H9 (cell line): ENCODE measurements at regions not wholly inside any gene's neighbourhood (a gene's known extent, or its start where the extent isn't known, plus 50 kb on each side); places are given as distances from the start of the nearest gene placed in this dataset.
A peak's percentile ranks its signal among the peaks of the same experiment; 100 is the strongest.

ENCODE experiments used
- DNase-seq: peaks from one replicate; pipeline ENCODE4 v3.0.0-alpha.2; 2017
- H2AFZ ChIP-seq: one replicate; pipeline ENCODE4 v1.6.1; 2013; ENCODE audit warnings: mild to moderate bottlenecking, low read length, control low read depth, moderate library complexity
- H2AK5ac ChIP-seq: 2 replicates; pipeline ENCODE4 v1.6.1; 2013; ENCODE audit warnings: low read length, control low read depth, mixed read lengths; ENCODE audit not compliant: insufficient read length
- H2BK120ac ChIP-seq: one replicate; pipeline ENCODE4 v1.6.1; 2013; ENCODE audit warnings: low read depth, mild to moderate bottlenecking, low read length, control low read depth, inconsistent platforms; ENCODE audit not compliant: poor library complexity, severe bottlenecking
- H2BK12ac ChIP-seq: 2 replicates; pipeline ENCODE4 v1.6.1; 2013; ENCODE audit warnings: low read length, control low read depth, mixed read lengths, low read depth; ENCODE audit not compliant: insufficient read length
- H2BK15ac ChIP-seq: 2 replicates; pipeline ENCODE4 v1.6.1; 2013; ENCODE audit warnings: low read depth, low read length, control low read depth
- H2BK20ac ChIP-seq: one replicate; pipeline ENCODE4 v1.6.1; 2013; ENCODE audit warnings: low read depth, mild to moderate bottlenecking, low read length, control low read depth, inconsistent platforms; ENCODE audit not compliant: poor library complexity, severe bottlenecking
- H2BK5ac ChIP-seq: 2 replicates; pipeline ENCODE4 v1.6.1; 2013; ENCODE audit warnings: low read length, control low read depth, mixed read lengths; ENCODE audit not compliant: insufficient read length
- H3K14ac ChIP-seq: 2 replicates; pipeline ENCODE4 v1.6.1; 2013; ENCODE audit warnings: low read length, control low read depth; ENCODE audit not compliant: insufficient read depth
- H3K18ac ChIP-seq: 2 replicates; pipeline ENCODE4 v1.6.1; 2013; ENCODE audit warnings: low read depth, mild to moderate bottlenecking, mixed read lengths, low read length, control low read depth; ENCODE audit not compliant: insufficient read length
- H3K23ac ChIP-seq: 2 replicates; pipeline ENCODE4 v1.6.1; 2013; ENCODE audit warnings: low read length, control low read depth, mixed read lengths, low read depth; ENCODE audit not compliant: insufficient read length
- H3K23me2 ChIP-seq: 2 replicates; pipeline ENCODE4 v1.6.1; 2013; ENCODE audit warnings: low read depth, mild to moderate bottlenecking, mixed read lengths, low read length, control low read depth; ENCODE audit not compliant: insufficient read length, poor library complexity, severe bottlenecking
- H3K27ac ChIP-seq: 2 replicates; pipeline ENCODE4 v1.5.1; 2013; ENCODE audit warnings: low read length, control low read depth, mixed read lengths, low read depth; ENCODE audit not compliant: insufficient read length
- H3K27me3 ChIP-seq: 2 replicates; pipeline ENCODE4 v1.6.1; 2013; ENCODE audit warnings: low read length, control low read depth, inconsistent platforms; ENCODE audit not compliant: insufficient read depth
- H3K4ac ChIP-seq: 2 replicates; pipeline ENCODE4 v1.6.1; 2013; ENCODE audit warnings: low read depth, mild to moderate bottlenecking, control low read depth, inconsistent platforms, low read length, moderate library complexity
- H3K4me1 ChIP-seq: 2 replicates; pipeline ENCODE4 v1.6.1; 2013; ENCODE audit warnings: low read length, control low read depth, inconsistent platforms; ENCODE audit not compliant: insufficient read depth
- H3K4me2 ChIP-seq: 2 replicates; pipeline ENCODE4 v1.6.1; 2013; ENCODE audit warnings: low read length, control low read depth, mixed read lengths; ENCODE audit not compliant: insufficient read length, insufficient read depth
- H3K56ac ChIP-seq: 2 replicates; pipeline ENCODE4 v1.6.1; 2013; ENCODE audit warnings: low read depth, mild to moderate bottlenecking, mixed read lengths, low read length, control low read depth; ENCODE audit not compliant: insufficient read length
- H3K79me1 ChIP-seq: 2 replicates; pipeline ENCODE4 v1.6.1; 2013; ENCODE audit warnings: low read depth, mild to moderate bottlenecking, moderate library complexity, low read length, control low read depth, inconsistent platforms; ENCODE audit not compliant: insufficient read depth, poor library complexity, severe bottlenecking
- H3K79me2 ChIP-seq: 2 replicates; pipeline ENCODE4 v1.6.1; 2013; ENCODE audit warnings: low read length, control low read depth, inconsistent platforms; ENCODE audit not compliant: insufficient read depth
- H3K9ac ChIP-seq: 2 replicates; pipeline ENCODE4 v1.6.1; 2013; ENCODE audit warnings: low read length, control low read depth, mixed read lengths; ENCODE audit not compliant: insufficient read length; ENCODE audit errors: extremely low read depth
- H3K9me3 ChIP-seq: one replicate; pipeline ENCODE4 v1.6.1; 2013; ENCODE audit warnings: low read depth, low read length, inconsistent platforms; ENCODE audit not compliant: control insufficient read depth
- H3T11ph ChIP-seq: one replicate; pipeline ENCODE4 v1.6.1; 2013; ENCODE audit warnings: mild to moderate bottlenecking, low read length, control low read depth, inconsistent platforms
- H4K20me1 ChIP-seq: one replicate; pipeline ENCODE4 v1.6.1; 2013; ENCODE audit not compliant: control insufficient read depth, insufficient read length, insufficient read depth
- H4K5ac ChIP-seq: 2 replicates; pipeline ENCODE4 v1.6.1; 2013; ENCODE audit warnings: low read depth, mild to moderate bottlenecking, mixed read lengths, low read length, control low read depth; ENCODE audit not compliant: insufficient read length
- H4K8ac ChIP-seq: replicated peaks from 2 replicates; pipeline ENCODE4 v1.6.1; 2013; ENCODE audit warnings: low read length, control low read depth, mixed read lengths, low read depth; ENCODE audit not compliant: insufficient read length
- H4K91ac ChIP-seq: 2 replicates; pipeline ENCODE4 v1.6.1; 2013; ENCODE audit warnings: low read depth, mild to moderate bottlenecking, moderate library complexity, mixed read lengths, low read length, control low read depth; ENCODE audit not compliant: insufficient read length
- H3K27ac Mint-ChIP-seq, 3 experiments: 2 replicates in 2 of 3; 3 replicates in 1 of 3; pipeline ENCODE4 v1.8.0; 2020 to 2021; ENCODE audit warnings: mixed read lengths in 3 of 3, mild to moderate bottlenecking in 1 of 3, moderate library complexity in 1 of 3
- H3K27me3 Mint-ChIP-seq: 2 replicates; pipeline ENCODE4 v1.8.0; 2021; ENCODE audit warnings: low read depth, mild to moderate bottlenecking, moderate library complexity, mixed read lengths
- H3K36me3 Mint-ChIP-seq, 3 experiments: 2 replicates in 2 of 3; 3 replicates in 1 of 3; pipeline ENCODE4 v1.8.0; 2020 to 2021; ENCODE audit warnings: low read depth in 3 of 3, mixed read lengths in 3 of 3; ENCODE audit not compliant: insufficient read depth in 1 of 3
- H3K4me1 Mint-ChIP-seq, 2 experiments: 2 replicates each; pipeline ENCODE4 v1.8.0; 2020; ENCODE audit warnings: mixed read lengths in 2 of 2
- H3K4me3 Mint-ChIP-seq, 2 experiments: 2 replicates in 1 of 2; 3 replicates in 1 of 2; pipeline ENCODE4 v1.8.0; 2020 to 2021; ENCODE audit warnings: mild to moderate bottlenecking in 2 of 2, mixed read lengths in 2 of 2, moderate library complexity in 1 of 2
- H3K9me3 Mint-ChIP-seq, 2 experiments: 2 replicates in 1 of 2; 3 replicates in 1 of 2; pipeline ENCODE4 v1.8.0; 2020; ENCODE audit warnings: mild to moderate bottlenecking in 2 of 2, mixed read lengths in 2 of 2, moderate library complexity in 1 of 2
- CTCF ChIP-seq: fragments of 200-600 bp; sonication (generic); conservative IDR thresholded peaks from 3 replicates; pipeline ENCODE4 v1.8.0; 2021; ENCODE audit warnings: antibody characterized with exemption, mild to moderate bottlenecking
- WGBS: extraction: QIAGEN DNeasy Blood & Tissue Kit; methylation state at CpG from one replicate; pipeline ENCODE4 v1.1.7; 2013; ENCODE audit warnings: missing lambda C conversion rate, low lambda C conversion rate, mixed read lengths; ENCODE audit not compliant: insufficient read length; ENCODE audit errors: extremely low coverage; 5-methylcytosine and 5-hydroxymethylcytosine counted together

DNA sequence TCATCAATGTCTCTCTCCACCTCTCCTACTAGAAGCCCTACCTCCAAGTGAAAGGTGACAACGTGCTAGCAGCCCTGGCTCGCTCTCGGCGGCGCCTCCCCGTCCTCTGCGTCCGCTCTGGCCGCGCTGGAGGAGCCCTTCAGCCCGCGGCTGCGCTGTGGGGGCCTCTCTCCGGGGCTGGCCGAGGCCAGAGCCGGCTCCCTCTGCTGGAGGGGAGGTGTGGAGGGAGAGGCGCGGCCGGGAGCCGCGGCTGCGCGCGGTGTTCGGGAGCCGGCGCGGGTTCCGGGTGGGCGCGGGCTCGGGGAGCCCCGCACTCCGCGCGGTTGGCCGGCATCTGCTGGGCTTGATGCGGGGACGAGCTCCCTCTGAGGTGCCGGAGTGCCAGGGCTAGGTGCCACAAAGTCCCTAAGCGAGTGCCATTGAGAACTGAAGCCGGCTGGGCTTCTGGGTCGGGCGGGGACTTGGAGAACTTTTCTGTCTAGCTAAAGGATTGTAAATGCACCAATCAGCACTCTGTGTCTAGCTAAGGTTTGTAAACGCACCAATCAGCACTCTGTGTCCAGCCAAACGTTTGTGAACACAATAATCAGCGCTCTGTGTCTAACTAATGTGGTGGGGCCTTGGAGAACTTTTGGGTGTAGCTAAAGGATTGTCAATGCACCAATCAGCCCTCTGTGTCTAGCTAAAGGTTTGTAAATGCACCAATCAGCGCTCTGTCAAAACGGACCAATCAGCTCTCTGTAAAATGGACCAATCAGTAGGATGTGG is 84.8 kb upstream of the ARRDC4 start:
- Histone ChIP-seq H2AK5ac (no peak overlapping the region), H2BK5ac (no peak overlapping the region), H3K4ac (no peak overlapping the region), H4K5ac (no peak overlapping the region), H3K4me2 (no peak overlapping the region), H3K23me2 (no peaks in the 10 kb centered on the region), H3K27me3 (no peaks in the 10 kb centered on the region), H2BK120ac (no peak overlapping the region), H3K23ac (no peak overlapping the region), H3K27ac (no peak overlapping the region), H3K4me1 (no peaks in the 10 kb centered on the region), H3K14ac (no peak overlapping the region), H4K91ac (no peak overlapping the region), H4K8ac (no peak overlapping the region), H4K20me1 (no peaks in the 10 kb centered on the region), H3K18ac (no peak overlapping the region), H2BK15ac (no peak overlapping the region), H3K9me3 (no peaks in the 10 kb centered on the region), H2AFZ (no peak overlapping the region), H2BK12ac (no peak overlapping the region), H3K56ac (no peak overlapping the region), H2BK20ac (no peak overlapping the region), H3K79me1 (no peaks in the 10 kb centered on the region), H3T11ph (no peak overlapping the region), H3K79me2 (no peaks in the 10 kb centered on the region), H3K9ac (no peak overlapping the region)
- WGBS: no CpG with 5 or more reads among the region's 49 CpGs
- no peak overlapping the region for H3K4me3 Mint-ChIP-seq
- peak; percentile 15; the same call in 1 of the 3 replicates for TF ChIP-seq CTCF
- H3K9me3 Mint-ChIP-seq: peaks cover 8 to 10% of the 10 kb centered on the region in 2 experiments; a peak in 4 of 5 replicates
- peaks cover 0 to 6% (median 2%) of the 10 kb centered on the region in 3 experiments; a peak in 3 of 7 replicates for H3K36me3 Mint-ChIP-seq
- H3K4me1 Mint-ChIP-seq: no peaks in the 10 kb centered on the region
- no peak overlapping the region for H3K27ac Mint-ChIP-seq
- H3K27me3 Mint-ChIP-seq: no peaks in the 10 kb centered on the region; the same call in 1 of the 2 replicates
- peak; percentile 59 for DNase-seq
